ENCODE measurements at regions not wholly inside any gene's neighbourhood (a gene's known extent, or its start where the extent isn't known, plus 50 kb on each side); places are given as distances from the start of the nearest gene placed in this dataset.

DNA sequence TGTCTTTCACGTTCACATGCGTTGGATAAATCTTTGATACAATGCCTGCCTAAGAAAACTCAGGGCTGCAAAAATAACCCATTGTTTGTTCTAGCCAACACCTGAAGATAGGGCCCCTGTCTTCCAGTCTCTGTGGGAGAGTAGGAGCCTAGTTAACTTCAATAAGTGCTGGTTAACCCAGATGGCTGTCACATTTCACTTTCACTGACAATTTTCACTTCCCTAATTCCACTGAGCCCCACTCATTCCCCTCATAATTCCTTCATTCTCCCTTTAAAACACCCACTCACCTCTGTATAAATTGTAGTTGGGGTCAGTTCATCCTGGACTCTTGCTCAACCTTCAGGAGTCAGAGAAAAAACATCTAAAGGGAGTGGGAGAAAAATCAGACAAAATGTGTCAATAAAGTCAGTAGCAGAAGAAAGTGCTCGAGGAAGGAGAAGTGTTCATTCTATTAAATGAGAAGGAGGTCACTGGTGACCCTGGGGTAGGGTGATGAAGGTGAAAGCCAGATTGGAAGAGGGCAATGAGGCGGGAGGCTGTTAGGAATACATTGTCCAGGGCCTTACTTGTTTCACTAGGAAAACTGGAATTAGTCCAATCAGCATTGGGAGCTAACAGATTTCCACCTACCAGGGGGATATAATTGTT lies 51.2 kb upstream of the ABI1 start:
- no peak overlapping the region for H3K4me3 ChIP-seq
- 49 to 62% methylated on average over 4 of the region's 4 CpGs for WGBS, 2 donors
- H3K36me3 ChIP-seq: no peaks in the 10 kb centered on the region
- intact Hi-C loops (cut with DNase I): no loop called here
- no peak for DNase-seq
- H3K27me3 ChIP-seq: no peaks in the 10 kb centered on the region
- no peaks in the 10 kb centered on the region for H3K4me1 ChIP-seq
- no peak for TF ChIP-seq POLR2AphosphoS5 (IDR thresholded peaks at IDR 0.05)
- TF ChIP-seq CTCF (IDR thresholded peaks at IDR 0.05): no peak
- no peak for TF ChIP-seq EP300 (IDR thresholded peaks at IDR 0.05)
- TF ChIP-seq POLR2A (IDR thresholded peaks at IDR 0.05): no peak
- no peak overlapping the region for H3K27ac ChIP-seq
- no peaks in the 10 kb centered on the region for H3K9me3 ChIP-seq
